GM19351 (cell line): ENCODE measurements at regions not wholly inside any gene's neighbourhood (a gene's known extent, or its start where the extent isn't known, plus 50 kb on each side); places are given as distances from the start of the nearest gene placed in this dataset.
A peak's percentile ranks its signal among the peaks of the same experiment; 100 is the strongest.

Experiments used
- ATAC-seq: cut with Tn5 transposase; IDR thresholded peaks from one replicate; pipeline ENCODE4 v1.9.1; 2021; ENCODE audit warnings: mild to moderate bottlenecking, moderate library complexity; ENCODE audit not compliant: unreplicated experiment

- ATAC-seq = no peak
Observed at GRCh38 chr4:184942444-184943425, 75.6 kb upstream of the HELT start.

GRCh38 chr4:184949020-184949419 is 69.3 kb upstream of the HELT start:
- no peak for ATAC-seq

DNA sequence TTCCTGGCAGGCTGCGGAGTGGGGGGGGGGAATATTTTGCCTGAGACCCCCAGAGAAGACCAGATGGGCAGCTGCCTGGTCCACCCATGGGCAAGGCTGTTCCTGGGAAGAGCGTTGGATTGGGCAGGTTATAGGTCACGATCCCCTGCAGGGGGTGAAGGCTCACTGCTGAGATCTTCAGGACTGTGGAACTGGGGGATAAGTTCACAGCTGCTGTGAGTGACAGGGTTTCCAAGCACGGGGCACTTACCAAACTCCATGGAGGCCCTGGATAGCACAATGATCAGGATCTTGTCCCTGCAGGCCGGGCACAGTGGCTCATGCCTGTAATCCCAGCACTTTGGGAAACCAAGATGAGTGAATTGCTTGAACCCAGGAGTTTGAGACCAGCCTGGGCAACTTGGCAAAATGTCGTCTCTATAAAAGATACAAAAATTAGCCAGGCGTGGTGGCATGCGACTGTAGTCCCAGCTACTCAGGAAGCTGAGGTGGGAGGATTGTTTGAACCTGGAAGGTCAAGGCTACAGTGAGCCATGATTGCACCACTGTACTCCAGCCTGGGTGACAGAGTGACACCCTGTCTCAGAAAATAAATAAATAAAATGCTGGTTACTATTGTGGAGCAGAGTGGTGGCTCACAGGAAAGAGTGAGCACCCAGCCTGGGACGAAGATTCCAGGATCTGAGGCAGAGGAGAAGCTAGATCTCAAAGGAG is 68.0 kb upstream of the HELT start:
- ATAC-seq = no peak

DNA sequence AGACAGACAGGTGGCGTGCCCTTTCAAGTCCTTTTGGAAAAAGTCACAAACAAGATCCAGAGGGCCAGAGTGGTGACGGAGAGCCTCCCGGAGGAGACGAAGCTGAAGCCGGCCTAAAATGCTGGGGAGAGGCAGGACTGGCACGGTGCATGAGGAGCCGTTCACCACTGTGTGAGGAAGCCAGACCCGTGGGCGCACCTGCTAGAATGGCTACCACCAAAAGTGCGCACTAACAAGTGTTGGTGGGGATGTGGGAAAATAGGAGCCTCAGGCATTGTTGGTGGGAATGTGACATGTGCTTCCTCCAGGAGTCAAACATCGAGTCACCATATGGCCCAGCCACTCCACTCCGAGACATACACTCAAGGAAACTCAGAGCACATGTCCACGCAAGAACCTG is 67.4 kb upstream of the HELT start:
- no peak for ATAC-seq

GRCh38 chr4:184951668-184952160 is 66.6 kb upstream of the HELT start:
- no peak for ATAC-seq

- ATAC-seq = no peak
Observed at GRCh38 chr4:184952522-184952921, 65.8 kb upstream of the HELT start.

DNA sequence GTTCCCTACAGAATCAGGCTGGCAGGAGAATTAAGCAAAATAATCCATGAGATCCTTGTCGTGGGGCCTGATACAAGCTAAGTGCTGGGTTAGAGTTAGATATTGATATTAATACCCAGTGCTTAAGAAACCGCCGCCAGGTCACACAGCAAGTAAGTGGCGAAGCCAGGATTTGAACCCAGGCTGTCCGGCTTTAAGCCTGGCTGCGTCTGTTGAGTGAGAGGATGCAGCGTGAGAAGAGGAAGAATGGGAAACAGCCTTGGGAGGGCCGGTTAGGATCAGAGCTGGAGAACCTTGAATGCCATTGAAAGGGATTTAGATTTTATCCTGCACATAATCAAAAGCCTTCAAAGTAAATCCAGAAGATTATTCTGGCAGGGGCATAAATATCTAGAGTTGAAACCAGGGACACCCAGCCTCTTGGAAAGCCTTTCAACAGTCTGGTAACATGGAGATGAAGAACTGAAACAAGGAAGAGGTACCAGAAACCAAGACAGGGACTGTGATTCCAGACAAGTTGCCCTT is 64.8 kb upstream of the HELT start:
- ATAC-seq = no peak

GRCh38 chr4:184953971-184954370 is 64.3 kb upstream of the HELT start:
- no peak for ATAC-seq

- no peak for ATAC-seq
Observed at GRCh38 chr4:184954482-184954881, 63.8 kb upstream of the HELT start.

DNA sequence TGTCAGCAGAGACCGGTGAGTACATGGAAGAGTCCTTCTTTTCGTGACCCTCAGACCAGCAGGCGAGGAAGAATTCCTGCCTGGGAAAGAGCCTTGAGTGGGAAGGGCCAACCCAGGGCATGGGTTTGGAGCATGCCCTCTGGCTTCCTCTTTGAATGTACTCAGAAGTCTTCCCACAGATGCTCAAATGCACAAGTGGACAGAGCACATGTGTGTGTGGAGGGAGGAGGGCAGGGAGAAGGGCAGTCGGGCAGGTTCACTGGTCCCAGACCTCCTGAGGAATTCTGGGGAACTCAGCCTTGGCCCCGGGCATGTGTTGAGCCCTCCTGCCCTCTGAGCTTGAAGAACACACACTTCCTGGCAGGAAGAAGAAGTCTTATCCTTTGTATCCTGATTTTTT is 63.2 kb upstream of the HELT start:
- no peak for ATAC-seq

DNA sequence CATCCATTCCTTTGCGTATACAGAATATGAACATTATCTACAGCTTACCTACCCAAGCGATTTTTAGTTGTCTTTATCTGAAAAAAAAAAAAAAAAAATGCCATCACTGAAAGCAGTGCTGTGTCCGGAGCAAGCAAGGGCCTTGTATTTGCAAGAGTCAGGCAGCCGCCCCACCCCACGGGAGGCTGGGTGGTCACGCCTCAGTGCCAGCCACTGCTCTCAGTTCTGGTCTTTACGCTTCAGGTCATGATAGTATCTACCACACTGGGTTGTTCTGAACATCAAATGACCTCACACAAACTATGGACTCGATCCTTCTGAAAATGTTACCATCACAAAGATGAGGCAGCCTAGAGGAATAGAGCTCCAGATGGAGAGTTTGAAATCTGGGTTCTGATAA is 62.7 kb upstream of the HELT start:
- peak; percentile 87 for ATAC-seq

- no peak for ATAC-seq
Observed at GRCh38 chr4:184957446-184958115, 60.7 kb upstream of the HELT start.

GRCh38 chr4:184958127-184958922 is 60.0 kb upstream of the HELT start:
- ATAC-seq = no peak

GRCh38 chr4:184958923-184959210 is 59.4 kb upstream of the HELT start:
- ATAC-seq = no peak

DNA sequence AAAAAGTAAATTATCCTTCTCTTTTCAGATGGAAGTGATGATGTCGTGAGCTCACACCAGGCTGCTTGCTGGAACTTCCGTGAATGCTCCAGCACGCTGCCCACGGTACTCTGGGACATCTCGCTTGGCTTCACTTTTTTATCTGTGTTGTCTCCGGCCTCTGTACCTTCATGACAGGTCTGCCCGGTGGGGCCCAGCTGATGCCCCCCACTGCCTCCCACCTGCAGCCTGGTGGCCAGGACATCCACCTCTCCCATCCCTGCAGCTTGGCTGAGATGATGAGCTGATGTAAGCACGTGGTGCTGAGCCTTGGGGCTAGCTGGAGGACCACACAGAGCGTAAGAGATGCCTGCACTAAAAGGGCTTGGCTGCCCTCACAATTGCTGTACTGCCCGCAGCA is 59.0 kb upstream of the HELT start:
- no peak for ATAC-seq

GRCh38 chr4:184959786-184960185 is 58.5 kb upstream of the HELT start:
- no peak for ATAC-seq

DNA sequence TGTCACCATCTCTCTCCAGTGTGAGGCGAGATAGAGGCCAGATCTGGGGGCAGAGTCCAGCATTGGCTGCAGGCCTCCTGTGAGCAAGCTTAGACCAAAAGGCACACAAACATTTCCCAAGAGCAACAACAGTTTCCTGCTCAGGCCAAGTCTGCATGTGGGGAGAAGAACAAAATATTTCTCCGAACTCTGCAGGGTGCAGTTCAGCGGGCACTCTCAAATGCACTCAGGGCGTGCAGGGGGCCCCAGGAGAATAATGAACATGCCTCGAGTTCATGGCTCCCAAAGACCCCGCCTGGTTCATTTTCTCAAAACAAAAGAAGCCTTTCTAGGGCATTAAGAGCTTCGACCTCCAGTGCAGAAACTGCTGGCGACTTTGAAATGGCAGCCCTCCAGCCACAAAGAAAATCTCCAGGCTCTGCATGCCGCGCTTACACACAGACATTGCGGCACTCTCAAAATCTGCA is 57.8 kb upstream of the HELT start:
- ATAC-seq = no peak

DNA sequence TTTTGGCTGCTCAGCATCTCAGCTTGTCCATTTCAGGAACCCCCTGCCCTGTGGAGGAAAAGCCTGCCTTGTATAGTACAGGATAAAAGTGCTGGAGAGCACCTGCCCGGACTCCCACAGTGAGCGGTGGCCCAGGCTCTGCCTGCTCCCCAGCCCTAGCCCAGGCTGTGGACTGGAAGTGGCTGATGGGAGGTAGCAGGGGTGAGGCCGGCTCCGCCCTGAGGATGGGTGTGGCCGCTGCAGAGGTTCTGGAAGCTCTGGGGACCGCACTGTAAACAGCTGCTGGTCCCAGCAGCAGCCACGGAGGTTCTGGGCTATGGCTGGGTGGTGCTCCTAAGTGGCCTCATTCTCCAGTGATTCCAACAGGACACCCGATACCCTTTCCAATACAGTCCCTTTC is 56.6 kb upstream of the HELT start:
- ATAC-seq = no peak

- no peak for ATAC-seq
Observed at GRCh38 chr4:184962125-184962638, 56.1 kb upstream of the HELT start.
